ENCODE measurements at regions not wholly inside any gene's neighbourhood (a gene's known extent, or its start where the extent isn't known, plus 50 kb on each side); places are given as distances from the start of the nearest gene placed in this dataset.

- intact Hi-C loops (cut with DNase I): loop anchor here (10.0 kb wide), 1 partner anchor 487 kb away; no protein-coding TSS in a partner anchor
- TF ChIP-seq POLR2A (IDR thresholded peaks at IDR 0.05): no peak
- TF ChIP-seq, protein P1, sequence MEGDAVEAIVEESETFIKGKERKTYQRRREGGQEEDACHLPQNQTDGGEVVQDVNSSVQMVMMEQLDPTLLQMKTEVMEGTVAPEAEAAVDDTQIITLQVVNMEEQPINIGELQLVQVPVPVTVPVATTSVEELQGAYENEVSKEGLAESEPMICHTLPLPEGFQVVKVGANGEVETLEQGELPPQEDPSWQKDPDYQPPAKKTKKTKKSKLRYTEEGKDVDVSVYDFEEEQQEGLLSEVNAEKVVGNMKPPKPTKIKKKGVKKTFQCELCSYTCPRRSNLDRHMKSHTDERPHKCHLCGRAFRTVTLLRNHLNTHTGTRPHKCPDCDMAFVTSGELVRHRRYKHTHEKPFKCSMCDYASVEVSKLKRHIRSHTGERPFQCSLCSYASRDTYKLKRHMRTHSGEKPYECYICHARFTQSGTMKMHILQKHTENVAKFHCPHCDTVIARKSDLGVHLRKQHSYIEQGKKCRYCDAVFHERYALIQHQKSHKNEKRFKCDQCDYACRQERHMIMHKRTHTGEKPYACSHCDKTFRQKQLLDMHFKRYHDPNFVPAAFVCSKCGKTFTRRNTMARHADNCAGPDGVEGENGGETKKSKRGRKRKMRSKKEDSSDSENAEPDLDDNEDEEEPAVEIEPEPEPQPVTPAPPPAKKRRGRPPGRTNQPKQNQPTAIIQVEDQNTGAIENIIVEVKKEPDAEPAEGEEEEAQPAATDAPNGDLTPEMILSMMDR (IDR thresholded peaks at IDR 0.05): no peak
- H3K27ac ChIP-seq: no peak overlapping the region
- no peak for DNase-seq
- WGBS, 2 donors: 73 to 75% methylated on average over 3 of the region's 3 CpGs
- H3K27me3 ChIP-seq: no peaks in the 10 kb centered on the region
- H3K36me3 ChIP-seq: no peaks in the 10 kb centered on the region
- H3K9me3 ChIP-seq: no peaks in the 10 kb centered on the region
- no peaks in the 10 kb centered on the region for H3K4me1 ChIP-seq
- H3K4me3 ChIP-seq (replicated peaks in 1 of 3): no peak overlapping the region
These were observed 229.2 kb downstream of the MRPS30 start for GRCh38 chr5:45037927-45038326.

DNA sequence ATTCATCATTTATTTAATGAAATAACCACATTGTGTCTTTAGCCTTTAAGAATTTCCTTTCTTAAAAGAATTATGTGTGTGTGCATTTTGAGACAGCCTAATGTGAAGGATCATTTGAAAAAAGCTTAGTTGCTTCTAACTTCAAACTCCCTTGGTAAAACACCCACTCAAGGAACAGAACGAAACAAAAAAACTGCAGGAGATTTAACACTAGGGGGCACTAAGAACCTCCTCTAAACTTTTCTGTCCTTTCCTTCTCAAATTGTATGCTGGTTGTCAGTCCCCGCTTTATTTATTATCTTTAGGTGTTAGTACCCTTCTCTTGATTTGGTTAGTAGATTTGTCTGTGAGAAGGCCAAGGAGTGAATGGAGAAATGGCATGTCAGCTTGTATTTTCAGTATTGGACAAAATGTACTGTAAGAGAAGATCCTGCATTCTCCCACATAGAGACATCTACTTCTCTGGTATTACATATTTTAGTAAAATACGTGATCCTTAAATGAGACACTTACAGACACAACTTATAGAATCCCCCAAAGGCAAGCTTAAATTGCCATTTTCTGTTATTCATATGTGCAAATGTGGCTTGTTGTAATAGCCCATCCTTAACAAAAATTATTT, 229.7 kb downstream of the MRPS30 start:
- Histone ChIP-seq H3K4me3 (replicated peaks in 1 of 3) (no peak overlapping the region), H3K36me3 (no peaks in the 10 kb centered on the region), H3K27me3 (no peaks in the 10 kb centered on the region), H3K27ac (no peak overlapping the region), H3K9me3 (no peaks in the 10 kb centered on the region), H3K4me1 (no peaks in the 10 kb centered on the region)
- DNase-seq: no peak
- intact Hi-C loops (cut with DNase I): loop anchor here (10.0 kb wide), 1 partner anchor 486 kb away; no protein-coding TSS in a partner anchor
- TF ChIP-seq, protein P1 (IDR thresholded peaks at IDR 0.05): peak in 5 of 6 experiments; percentile 32 to 68 (median 63)
- no peak for TF ChIP-seq POLR2A (IDR thresholded peaks at IDR 0.05)
- WGBS, 2 donors: 33% methylated on average over 3 of the region's 3 CpGs

DNA sequence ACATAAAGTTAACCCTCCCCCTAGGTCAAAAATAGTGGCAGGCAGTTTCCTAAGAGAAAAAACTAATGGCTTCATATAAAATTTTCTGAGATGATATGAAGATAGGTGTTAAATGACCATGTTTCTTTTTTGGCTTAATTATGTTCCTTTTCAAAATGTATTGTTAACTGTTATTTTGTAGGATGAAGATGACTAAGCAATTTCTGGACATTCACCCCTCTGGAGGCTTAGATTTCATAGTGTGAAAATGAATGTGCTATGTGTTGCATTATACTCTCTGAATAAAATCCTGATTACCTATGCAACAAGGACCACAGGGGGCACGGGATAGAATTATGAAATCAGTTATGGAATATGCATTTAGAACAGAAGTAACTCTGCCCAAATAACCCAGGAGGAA, 233.5 kb downstream of the MRPS30 start:
- H3K9me3 ChIP-seq: no peaks in the 10 kb centered on the region
- intact Hi-C loops (cut with DNase I): no loop called here
- H3K4me3 ChIP-seq (replicated peaks in 1 of 3): no peak overlapping the region
- WGBS, 2 donors: 69 to 78% methylated on average over 1 of the region's 1 CpG
- H3K4me1 ChIP-seq: no peaks in the 10 kb centered on the region
- no peaks in the 10 kb centered on the region for H3K27me3 ChIP-seq
- H3K27ac ChIP-seq: no peak overlapping the region
- TF ChIP-seq, protein P1 (IDR thresholded peaks at IDR 0.05): no peak
- TF ChIP-seq POLR2A (IDR thresholded peaks at IDR 0.05): no peak
- no peaks in the 10 kb centered on the region for H3K36me3 ChIP-seq
- no peak for DNase-seq

- WGBS, 2 donors: 56 to 59% methylated on average over 3 of the region's 3 CpGs
- no peaks in the 10 kb centered on the region for H3K36me3 ChIP-seq
- intact Hi-C loops (cut with DNase I): no loop called here
These were observed 248.8 kb downstream of the MRPS30 start for GRCh38 chr5:45057564-45057963.

GRCh38 chr5:45060724-45061123, 252.0 kb downstream of the MRPS30 start:
- Histone ChIP-seq H3K4me1 (no peaks in the 10 kb centered on the region), H3K4me3 (replicated peaks in 1 of 3) (no peak overlapping the region), H3K27ac (no peak overlapping the region), H3K27me3 (no peaks in the 10 kb centered on the region), H3K36me3 (no peaks in the 10 kb centered on the region), H3K9me3 (no peaks in the 10 kb centered on the region)
- WGBS, 2 donors: 59 to 64% methylated on average over 2 of the region's 2 CpGs
- intact Hi-C loops (cut with DNase I): no loop called here
- TF ChIP-seq, protein P1 (IDR thresholded peaks at IDR 0.05): no peak
- TF ChIP-seq POLR2A (IDR thresholded peaks at IDR 0.05): no peak
- DNase-seq: no peak

More at GRCh38 chr5:45057564-45057963, 248.8 kb downstream of the MRPS30 start:
- DNase-seq: no peak
- no peaks in the 10 kb centered on the region for H3K27me3 ChIP-seq
- no peaks in the 10 kb centered on the region for H3K9me3 ChIP-seq
- H3K4me1 ChIP-seq: no peaks in the 10 kb centered on the region
- TF ChIP-seq POLR2A (IDR thresholded peaks at IDR 0.05): no peak
- TF ChIP-seq, protein P1 (IDR thresholded peaks at IDR 0.05): no peak
- H3K4me3 ChIP-seq (replicated peaks in 1 of 3): no peak overlapping the region
- H3K27ac ChIP-seq: no peak overlapping the region
